HEK293 (cell line): ENCODE measurements at regions not wholly inside any gene's neighbourhood (a gene's known extent, or its start where the extent isn't known, plus 50 kb on each side); places are given as distances from the start of the nearest gene placed in this dataset.

Experiments used
- CTCF ChIA-PET: fragments of 350-600 bp; formaldehyde crosslinking; extraction: SDS; loops from one replicate; lab custom pipeline; 2021; ENCODE audit warnings: antibody characterized with exemption; lab: Yijun Ruan, JAX
- POLR2A ChIA-PET: fragments of 300-600 bp; formaldehyde crosslinking; extraction: SDS; loops from one replicate; lab custom pipeline; 2020; ENCODE audit warnings: antibody characterized with exemption, inconsistent platforms; lab: Yijun Ruan, JAX
- H3K27ac ChIP-seq: fragments of 200-500 bp; sonication (Bioruptor generic); 2 replicates; pipeline ENCODE4 v1.5.1; 2014; ENCODE audit warnings: low read depth, low read length, control low read depth, inconsistent platforms; ENCODE audit errors: extremely low read depth
- H3K36me3 ChIP-seq, 2 experiments: fragments of 200-500 bp in 1 of 2; sonication (Bioruptor generic) in 1 of 2; 1 replicate in 1 of 2; 2 replicates in 1 of 2; pipeline ENCODE4 v1.5.1; 2014 to 2017; ENCODE audit warnings: inconsistent platforms in 2 of 2, low read length in 2 of 2; ENCODE audit not compliant: control insufficient read depth in 2 of 2, insufficient read depth in 1 of 2
- H3K4me1 ChIP-seq: fragments of 200-500 bp; sonication (Bioruptor generic); 2 replicates; pipeline ENCODE4 v1.5.1; 2014; ENCODE audit warnings: mild to moderate bottlenecking, low read length, inconsistent platforms; ENCODE audit not compliant: control insufficient read depth, insufficient read depth
- H3K4me3 ChIP-seq: 2 replicates; pipeline ENCODE4 v1.5.1; 2011; ENCODE audit warnings: low read depth, mild to moderate bottlenecking, control low read depth, low read length, moderate library complexity
- H3K9me3 ChIP-seq: fragments of 200-500 bp; sonication (Bioruptor generic); 2 replicates; pipeline ENCODE4 v1.5.1; 2014; ENCODE audit warnings: low read depth, low read length, inconsistent platforms; ENCODE audit not compliant: control insufficient read depth, insufficient read depth
- KLF10 ChIP-seq: fragments of 450-650 bp; IDR thresholded peaks from 2 replicates; pipeline ENCODE4 v1.5.1; 2018; ENCODE audit warnings: missing biosample characterization, mild to moderate bottlenecking, missing genetic modification characterization
- OSR2 ChIP-seq: fragments of 450-650 bp; formaldehyde crosslinking; IDR thresholded peaks from 2 replicates; pipeline ENCODE4 v1.5.1; 2016; ENCODE audit warnings: missing biosample characterization, missing genetic modification characterization
- OVOL3 ChIP-seq: fragments of 450-650 bp; formaldehyde crosslinking; IDR thresholded peaks from 2 replicates; pipeline ENCODE4 v1.5.1; 2016; ENCODE audit warnings: missing biosample characterization, missing genetic modification characterization
- SALL2 ChIP-seq: fragments of 450-650 bp; formaldehyde crosslinking; IDR thresholded peaks from 2 replicates; pipeline ENCODE4 v1.5.0; 2017; ENCODE audit warnings: missing biosample characterization, mild to moderate bottlenecking, missing genetic modification characterization, borderline replicate concordance
- SP3 ChIP-seq: fragments of 450-650 bp; formaldehyde crosslinking; IDR thresholded peaks from 2 replicates; pipeline ENCODE4 v1.5.1; 2016; ENCODE audit warnings: missing biosample characterization, missing genetic modification characterization
- ZFP69B ChIP-seq: fragments of 450-650 bp; formaldehyde crosslinking; IDR thresholded peaks from 2 replicates; pipeline ENCODE4 v1.5.1; 2016; ENCODE audit warnings: missing biosample characterization, missing genetic modification characterization
- ZNF132 ChIP-seq: fragments of 450-650 bp; formaldehyde crosslinking; IDR thresholded peaks from 2 replicates; pipeline ENCODE4 v1.5.1; 2017; ENCODE audit warnings: missing biosample characterization, missing genetic modification characterization, borderline replicate concordance
- ZNF133 ChIP-seq: fragments of 450-650 bp; formaldehyde crosslinking; IDR thresholded peaks from 2 replicates; pipeline ENCODE4 v1.5.1; 2016; ENCODE audit warnings: missing biosample characterization, missing genetic modification characterization
- ZNF169 ChIP-seq: fragments of 450-650 bp; formaldehyde crosslinking; IDR thresholded peaks from 2 replicates; pipeline ENCODE4 v1.5.1; 2016; ENCODE audit warnings: missing biosample characterization, missing genetic modification characterization
- ZNF221 ChIP-seq: fragments of 450-650 bp; formaldehyde crosslinking; IDR thresholded peaks from 2 replicates; pipeline ENCODE4 v1.5.1; 2017; ENCODE audit warnings: missing biosample characterization, missing genetic modification characterization, borderline replicate concordance
- ZNF501 ChIP-seq: fragments of 450-650 bp; formaldehyde crosslinking; IDR thresholded peaks from 2 replicates; pipeline ENCODE4 v1.5.1; 2016; ENCODE audit warnings: missing biosample characterization, missing genetic modification characterization
- ZNF600 ChIP-seq: fragments of 450-650 bp; formaldehyde crosslinking; IDR thresholded peaks from 2 replicates; pipeline ENCODE4 v1.5.1; 2016; ENCODE audit warnings: missing biosample characterization, missing genetic modification characterization
- ZNF645 ChIP-seq: fragments of 450-650 bp; formaldehyde crosslinking; IDR thresholded peaks from 2 replicates; pipeline ENCODE4; 2016; ENCODE audit warnings: missing biosample characterization, missing genetic modification characterization
- ZXDB ChIP-seq: fragments of 450-650 bp; formaldehyde crosslinking; IDR thresholded peaks from 2 replicates; pipeline ENCODE4 v1.5.1; 2016; ENCODE audit warnings: missing biosample characterization, missing genetic modification characterization
- TF ChIP-seq, protein P1 (sequence below): fragments of 450-650 bp; formaldehyde crosslinking; conservative IDR thresholded peaks from 2 replicates; pipeline ENCODE4 v1.5.1; 2016; ENCODE audit warnings: low read depth, missing biosample characterization, missing genetic modification characterization
- TF ChIP-seq, protein P2 (sequence below): fragments of 450-650 bp; formaldehyde crosslinking; IDR thresholded peaks from 2 replicates; pipeline ENCODE4 v1.5.1; 2016; ENCODE audit warnings: missing biosample characterization, missing genetic modification characterization
- TF ChIP-seq, protein P3 (sequence below): fragments of 450-650 bp; formaldehyde crosslinking; IDR thresholded peaks from 2 replicates; pipeline ENCODE4 v1.5.1; 2016; ENCODE audit warnings: missing biosample characterization, missing genetic modification characterization
- TF ChIP-seq, protein P4 (sequence below): fragments of 450-650 bp; formaldehyde crosslinking; IDR thresholded peaks from 2 replicates; pipeline ENCODE4 v1.5.1; 2016; ENCODE audit warnings: missing biosample characterization, missing genetic modification characterization
- TF ChIP-seq, protein P5 (sequence below): fragments of 450-650 bp; formaldehyde crosslinking; IDR thresholded peaks from 2 replicates; pipeline ENCODE4 v1.5.1; 2017; ENCODE audit warnings: missing biosample characterization, missing genetic modification characterization

DNA sequence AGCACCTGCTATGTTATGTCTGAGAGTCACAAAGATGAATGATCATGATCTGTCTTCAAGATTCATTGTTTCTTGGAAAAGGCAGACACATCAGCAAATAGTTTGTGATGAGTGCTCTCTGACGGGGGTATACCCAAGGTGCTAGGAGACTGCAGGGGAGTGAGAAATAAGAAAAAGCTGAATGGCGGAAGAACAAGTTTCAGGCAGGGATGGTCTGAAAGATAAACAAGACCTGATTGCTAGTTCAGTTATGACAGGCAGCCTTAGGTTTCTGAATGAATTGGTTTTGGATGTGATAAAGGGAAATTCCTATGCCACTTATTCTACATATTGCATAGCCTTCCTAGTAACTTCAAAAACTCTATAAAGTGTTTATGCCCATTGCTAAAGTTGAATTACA is 327.0 kb upstream of the DKK2 start:
- Histone ChIP-seq H3K4me3 (no peak overlapping the region), H3K36me3 (no peaks in the 10 kb centered on the region)
- POLR2A ChIA-PET = no interaction called here
- TF ChIP-seq OSR2 (tag by site-specific recombination) (no peak), ZNF600 (tag by site-specific recombination) (no peak), ZFP69B (no peak), ZNF645 (tag by site-specific recombination) (no peak), SALL2 (no peak), SP3 (tag by site-specific recombination) (no peak), ZNF132 (no peak), ZNF169 (tag by site-specific recombination) (no peak), ZNF501 (no peak), ZNF133 (tag by site-specific recombination) (no peak), OVOL3 (tag by site-specific recombination) (no peak), ZNF221 (tag by site-specific recombination) (no peak), KLF10 (tag by site-specific recombination) (no peak), ZXDB (no peak)
- TF ChIP-seq, protein P1, sequence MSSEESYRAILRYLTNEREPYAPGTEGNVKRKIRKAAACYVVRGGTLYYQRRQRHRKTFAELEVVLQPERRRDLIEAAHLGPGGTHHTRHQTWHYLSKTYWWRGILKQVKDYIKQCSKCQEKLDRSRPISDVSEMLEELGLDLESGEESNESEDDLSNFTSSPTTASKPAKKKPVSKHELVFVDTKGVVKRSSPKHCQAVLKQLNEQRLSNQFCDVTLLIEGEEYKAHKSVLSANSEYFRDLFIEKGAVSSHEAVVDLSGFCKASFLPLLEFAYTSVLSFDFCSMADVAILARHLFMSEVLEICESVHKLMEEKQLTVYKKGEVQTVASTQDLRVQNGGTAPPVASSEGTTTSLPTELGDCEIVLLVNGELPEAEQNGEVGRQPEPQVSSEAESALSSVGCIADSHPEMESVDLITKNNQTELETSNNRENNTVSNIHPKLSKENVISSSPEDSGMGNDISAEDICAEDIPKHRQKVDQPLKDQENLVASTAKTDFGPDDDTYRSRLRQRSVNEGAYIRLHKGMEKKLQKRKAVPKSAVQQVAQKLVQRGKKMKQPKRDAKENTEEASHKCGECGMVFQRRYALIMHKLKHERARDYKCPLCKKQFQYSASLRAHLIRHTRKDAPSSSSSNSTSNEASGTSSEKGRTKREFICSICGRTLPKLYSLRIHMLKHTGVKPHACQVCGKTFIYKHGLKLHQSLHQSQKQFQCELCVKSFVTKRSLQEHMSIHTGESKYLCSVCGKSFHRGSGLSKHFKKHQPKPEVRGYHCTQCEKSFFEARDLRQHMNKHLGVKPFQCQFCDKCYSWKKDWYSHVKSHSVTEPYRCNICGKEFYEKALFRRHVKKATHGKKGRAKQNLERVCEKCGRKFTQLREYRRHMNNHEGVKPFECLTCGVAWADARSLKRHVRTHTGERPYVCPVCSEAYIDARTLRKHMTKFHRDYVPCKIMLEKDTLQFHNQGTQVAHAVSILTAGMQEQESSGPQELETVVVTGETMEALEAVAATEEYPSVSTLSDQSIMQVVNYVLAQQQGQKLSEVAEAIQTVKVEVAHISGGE (tag by site-specific recombination) = no peak
- TF ChIP-seq, protein P2, sequence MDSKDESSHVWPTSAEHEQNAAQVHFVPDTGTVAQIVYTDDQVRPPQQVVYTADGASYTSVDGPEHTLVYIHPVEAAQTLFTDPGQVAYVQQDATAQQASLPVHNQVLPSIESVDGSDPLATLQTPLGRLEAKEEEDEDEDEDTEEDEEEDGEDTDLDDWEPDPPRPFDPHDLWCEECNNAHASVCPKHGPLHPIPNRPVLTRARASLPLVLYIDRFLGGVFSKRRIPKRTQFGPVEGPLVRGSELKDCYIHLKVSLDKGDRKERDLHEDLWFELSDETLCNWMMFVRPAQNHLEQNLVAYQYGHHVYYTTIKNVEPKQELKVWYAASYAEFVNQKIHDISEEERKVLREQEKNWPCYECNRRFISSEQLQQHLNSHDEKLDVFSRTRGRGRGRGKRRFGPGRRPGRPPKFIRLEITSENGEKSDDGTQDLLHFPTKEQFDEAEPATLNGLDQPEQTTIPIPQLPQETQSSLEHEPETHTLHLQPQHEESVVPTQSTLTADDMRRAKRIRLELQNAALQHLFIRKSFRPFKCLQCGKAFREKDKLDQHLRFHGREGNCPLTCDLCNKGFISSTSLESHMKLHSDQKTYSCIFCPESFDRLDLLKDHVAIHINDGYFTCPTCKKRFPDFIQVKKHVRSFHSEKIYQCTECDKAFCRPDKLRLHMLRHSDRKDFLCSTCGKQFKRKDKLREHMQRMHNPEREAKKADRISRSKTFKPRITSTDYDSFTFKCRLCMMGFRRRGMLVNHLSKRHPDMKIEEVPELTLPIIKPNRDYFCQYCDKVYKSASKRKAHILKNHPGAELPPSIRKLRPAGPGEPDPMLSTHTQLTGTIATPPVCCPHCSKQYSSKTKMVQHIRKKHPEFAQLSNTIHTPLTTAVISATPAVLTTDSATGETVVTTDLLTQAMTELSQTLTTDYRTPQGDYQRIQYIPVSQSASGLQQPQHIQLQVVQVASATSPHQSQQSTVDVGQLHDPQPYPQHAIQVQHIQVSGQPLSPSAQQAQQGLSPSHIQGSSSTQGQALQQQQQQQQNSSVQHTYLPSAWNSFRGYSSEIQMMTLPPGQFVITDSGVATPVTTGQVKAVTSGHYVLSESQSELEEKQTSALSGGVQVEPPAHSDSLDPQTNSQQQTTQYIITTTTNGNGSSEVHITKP (tag by site-specific recombination) = no peak
- TF ChIP-seq, protein P3, sequence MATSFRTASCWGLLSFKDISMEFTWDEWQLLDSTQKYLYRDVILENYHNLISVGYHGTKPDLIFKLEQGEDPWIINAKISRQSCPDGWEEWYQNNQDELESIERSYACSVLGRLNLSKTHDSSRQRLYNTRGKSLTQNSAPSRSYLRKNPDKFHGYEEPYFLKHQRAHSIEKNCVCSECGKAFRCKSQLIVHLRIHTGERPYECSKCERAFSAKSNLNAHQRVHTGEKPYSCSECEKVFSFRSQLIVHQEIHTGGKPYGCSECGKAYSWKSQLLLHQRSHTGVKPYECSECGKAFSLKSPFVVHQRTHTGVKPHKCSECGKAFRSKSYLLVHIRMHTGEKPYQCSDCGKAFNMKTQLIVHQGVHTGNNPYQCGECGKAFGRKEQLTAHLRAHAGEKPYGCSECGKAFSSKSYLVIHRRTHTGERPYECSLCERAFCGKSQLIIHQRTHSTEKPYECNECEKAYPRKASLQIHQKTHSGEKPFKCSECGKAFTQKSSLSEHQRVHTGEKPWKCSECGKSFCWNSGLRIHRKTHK = no peak
- TF ChIP-seq, protein P4, sequence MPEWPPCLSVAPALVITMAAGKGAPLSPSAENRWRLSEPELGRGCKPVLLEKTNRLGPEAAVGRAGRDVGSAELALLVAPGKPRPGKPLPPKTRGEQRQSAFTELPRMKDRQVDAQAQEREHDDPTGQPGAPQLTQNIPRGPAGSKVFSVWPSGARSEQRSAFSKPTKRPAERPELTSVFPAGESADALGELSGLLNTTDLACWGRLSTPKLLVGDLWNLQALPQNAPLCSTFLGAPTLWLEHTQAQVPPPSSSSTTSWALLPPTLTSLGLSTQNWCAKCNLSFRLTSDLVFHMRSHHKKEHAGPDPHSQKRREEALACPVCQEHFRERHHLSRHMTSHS (tag by site-specific recombination) = no peak
- TF ChIP-seq, protein P5, sequence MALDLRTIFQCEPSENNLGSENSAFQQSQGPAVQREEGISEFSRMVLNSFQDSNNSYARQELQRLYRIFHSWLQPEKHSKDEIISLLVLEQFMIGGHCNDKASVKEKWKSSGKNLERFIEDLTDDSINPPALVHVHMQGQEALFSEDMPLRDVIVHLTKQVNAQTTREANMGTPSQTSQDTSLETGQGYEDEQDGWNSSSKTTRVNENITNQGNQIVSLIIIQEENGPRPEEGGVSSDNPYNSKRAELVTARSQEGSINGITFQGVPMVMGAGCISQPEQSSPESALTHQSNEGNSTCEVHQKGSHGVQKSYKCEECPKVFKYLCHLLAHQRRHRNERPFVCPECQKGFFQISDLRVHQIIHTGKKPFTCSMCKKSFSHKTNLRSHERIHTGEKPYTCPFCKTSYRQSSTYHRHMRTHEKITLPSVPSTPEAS (tag by site-specific recombination) = no peak
- TF ChIP-seq, all 188 proteins: peak for 0
- CTCF ChIA-PET = no interaction called here
- H3K4me1 ChIP-seq = no peaks in the 10 kb centered on the region
- H3K9me3 ChIP-seq = no peaks in the 10 kb centered on the region
- no peak overlapping the region for H3K27ac ChIP-seq
